CD4-positive, alpha-beta T cell (primary cell): ENCODE measurements at regions not wholly inside any gene's neighbourhood (a gene's known extent, or its start where the extent isn't known, plus 50 kb on each side); places are given as distances from the start of the nearest gene placed in this dataset.

Source experiments
- ATAC-seq: fragments of 200-7000 bp; cut with Tn5 transposase; one replicate; pipeline ENCODE4 v1.10.0; 2022; ENCODE audit warnings: mild to moderate bottlenecking; ENCODE audit not compliant: poor library complexity
- CTCF ChIA-PET: fragments of 350-600 bp; sonication (Branson Sonifier 250); formaldehyde crosslinking; loops from one replicate; lab custom pipeline; 2021; ENCODE audit warnings: antibody characterized with exemption, inconsistent platforms; lab: Charles Lee
- POLR2A ChIA-PET: fragments of 350-600 bp; sonication (Branson Sonifier 250); formaldehyde crosslinking; loops from one replicate; lab custom pipeline; 2021; ENCODE audit warnings: antibody characterized with exemption, inconsistent platforms; lab: Charles Lee
- DNase-seq, 14 experiments: peaks; one replicate each; pipeline ENCODE4 v3.0.0-alpha.2; 2013 to 2020; ENCODE audit warnings: mixed read lengths in 2 of 14
- H3K27ac ChIP-seq, 2 donors: one replicate each; pipeline versions ENCODE4 v1.5.1 to v1.7.0; 2013; ENCODE audit warnings: low read length in 2 of 2, low read depth in 1 of 2, mild to moderate bottlenecking in 1 of 2
- H3K27me3 ChIP-seq, 2 experiments: 1 replicate in 1 of 2; 2 replicates in 1 of 2; pipeline versions ENCODE4 v1.6.1 to v1.7.0; 2013; ENCODE audit warnings: low read length in 2 of 2, control low read depth in 1 of 2, mild to moderate bottlenecking in 1 of 2, moderate library complexity in 1 of 2; ENCODE audit not compliant: insufficient read depth in 2 of 2, control insufficient read depth in 1 of 2
- H3K36me3 ChIP-seq: one replicate; pipeline ENCODE4 v1.6.1; 2013; ENCODE audit warnings: low read length, control low read depth; ENCODE audit not compliant: insufficient read depth
- H3K4me1 ChIP-seq: one replicate; pipeline ENCODE4 v1.6.1; 2013; ENCODE audit warnings: low read length, control low read depth; ENCODE audit not compliant: insufficient read depth
- H3K4me3 ChIP-seq: one replicate; pipeline ENCODE4 v1.5.1; 2013; ENCODE audit warnings: mild to moderate bottlenecking, low read length, moderate library complexity
- H3K9me3 ChIP-seq, 2 experiments: 1 replicate in 1 of 2; 2 replicates in 1 of 2; pipeline versions ENCODE4 v1.6.1 to v1.7.0; 2013; ENCODE audit warnings: low read length in 2 of 2, mild to moderate bottlenecking in 2 of 2, control low read depth in 1 of 2, moderate library complexity in 1 of 2; ENCODE audit not compliant: control insufficient read depth in 1 of 2, insufficient read depth in 1 of 2
- H3K27ac Mint-ChIP-seq: one replicate; pipeline ENCODE4 v1.8.0; 2020; ENCODE audit warnings: mixed read lengths
- H3K27me3 Mint-ChIP-seq: one replicate; pipeline ENCODE4 v1.8.0; 2021; ENCODE audit warnings: mixed read lengths
- H3K36me3 Mint-ChIP-seq: one replicate; pipeline ENCODE4 v1.8.0; 2021; ENCODE audit warnings: low read depth, mixed read lengths
- H3K4me1 Mint-ChIP-seq: one replicate; pipeline ENCODE4 v1.8.0; 2021; ENCODE audit warnings: low read depth, mixed read lengths
- H3K4me3 Mint-ChIP-seq: one replicate; pipeline ENCODE4 v1.8.0; 2020; ENCODE audit warnings: mild to moderate bottlenecking, mixed read lengths
- H3K9me3 Mint-ChIP-seq: one replicate; pipeline ENCODE4 v1.8.0; 2020; ENCODE audit warnings: mixed read lengths
- intact Hi-C, 2 experiments: fragments of 100-400 bp; cut with DNase I in 1 of 2; cut with micrococcal nuclease in 1 of 2; formaldehyde crosslinking; loops; one replicate each; pipeline versions ENCODE4 v1.15.1 to v1.9.0; 2023 to 2025; cut with DNase I, micrococcal nuclease
- TF ChIP-seq, protein P1 (sequence below): fragments of 200-600 bp; IDR thresholded peaks from one replicate; pipeline ENCODE4 v1.8.0; 2022; ENCODE audit warnings: antibody characterized with exemption, mild to moderate bottlenecking

DNA sequence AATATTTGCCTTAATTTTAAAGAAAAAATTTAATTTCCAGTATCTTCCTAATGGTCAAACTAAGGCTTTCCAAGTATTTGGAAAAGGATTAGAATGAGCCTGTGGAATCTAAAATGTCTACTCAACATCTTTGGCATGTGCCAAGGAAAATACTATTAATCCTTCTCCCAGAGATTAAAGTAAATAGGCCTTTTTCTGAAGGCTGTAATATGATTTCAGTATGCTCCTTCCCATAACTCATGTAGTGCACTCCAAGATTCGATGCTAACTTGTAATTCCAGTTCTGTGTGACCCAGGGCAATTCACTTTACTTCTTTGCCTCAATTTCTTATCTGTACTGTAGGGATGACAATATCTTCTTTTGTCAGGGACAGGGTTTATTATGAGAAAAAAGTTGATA, 196.9 kb downstream of the ZIC5 start:
- DNase-seq (no peak), ATAC-seq (no peak)
- H3K4me3 Mint-ChIP-seq = no peak overlapping the region
- no peak overlapping the region for H3K4me3 ChIP-seq
- CTCF ChIA-PET = no interaction called here
- POLR2A ChIA-PET = no interaction called here
- no peaks in the 10 kb centered on the region for H3K4me1 Mint-ChIP-seq
- H3K9me3 ChIP-seq = peaks cover 0 to 4% of the 10 kb centered on the region in 2 experiments
- intact Hi-C loops = no loop called here
- TF ChIP-seq, protein P1, sequence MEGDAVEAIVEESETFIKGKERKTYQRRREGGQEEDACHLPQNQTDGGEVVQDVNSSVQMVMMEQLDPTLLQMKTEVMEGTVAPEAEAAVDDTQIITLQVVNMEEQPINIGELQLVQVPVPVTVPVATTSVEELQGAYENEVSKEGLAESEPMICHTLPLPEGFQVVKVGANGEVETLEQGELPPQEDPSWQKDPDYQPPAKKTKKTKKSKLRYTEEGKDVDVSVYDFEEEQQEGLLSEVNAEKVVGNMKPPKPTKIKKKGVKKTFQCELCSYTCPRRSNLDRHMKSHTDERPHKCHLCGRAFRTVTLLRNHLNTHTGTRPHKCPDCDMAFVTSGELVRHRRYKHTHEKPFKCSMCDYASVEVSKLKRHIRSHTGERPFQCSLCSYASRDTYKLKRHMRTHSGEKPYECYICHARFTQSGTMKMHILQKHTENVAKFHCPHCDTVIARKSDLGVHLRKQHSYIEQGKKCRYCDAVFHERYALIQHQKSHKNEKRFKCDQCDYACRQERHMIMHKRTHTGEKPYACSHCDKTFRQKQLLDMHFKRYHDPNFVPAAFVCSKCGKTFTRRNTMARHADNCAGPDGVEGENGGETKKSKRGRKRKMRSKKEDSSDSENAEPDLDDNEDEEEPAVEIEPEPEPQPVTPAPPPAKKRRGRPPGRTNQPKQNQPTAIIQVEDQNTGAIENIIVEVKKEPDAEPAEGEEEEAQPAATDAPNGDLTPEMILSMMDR = no peak
- H3K27me3 Mint-ChIP-seq = no peaks in the 10 kb centered on the region
- H3K4me1 ChIP-seq = no peaks in the 10 kb centered on the region
- no peak overlapping the region for H3K27ac Mint-ChIP-seq
- no peak overlapping the region for H3K27ac ChIP-seq
- H3K36me3 Mint-ChIP-seq = peaks cover 52% of the 10 kb centered on the region
- H3K27me3 ChIP-seq = no peaks in the 10 kb centered on the region
- no peaks in the 10 kb centered on the region for H3K9me3 Mint-ChIP-seq
- H3K36me3 ChIP-seq = peaks cover 3% of the 10 kb centered on the region

- H3K36me3 ChIP-seq = peaks cover 3% of the 10 kb centered on the region
- H3K27ac ChIP-seq = no peak overlapping the region
- ChIA-PET POLR2A (no interaction called here), CTCF (no interaction called here)
- no peak overlapping the region for H3K4me3 ChIP-seq
- no peak overlapping the region for H3K27ac Mint-ChIP-seq
- peaks cover 25 to 37% of the 10 kb centered on the region in 2 experiments for H3K9me3 ChIP-seq
- no peaks in the 10 kb centered on the region for H3K27me3 Mint-ChIP-seq
- peaks cover 65% of the 10 kb centered on the region for H3K36me3 Mint-ChIP-seq
- H3K4me1 Mint-ChIP-seq = no peaks in the 10 kb centered on the region
- peaks cover 10% of the 10 kb centered on the region for H3K9me3 Mint-ChIP-seq
- no peak for DNase-seq
- intact Hi-C loops = no loop called here
- H3K4me3 Mint-ChIP-seq = no peak overlapping the region
- no peaks in the 10 kb centered on the region for H3K4me1 ChIP-seq
- H3K27me3 ChIP-seq = no peaks in the 10 kb centered on the region
- TF ChIP-seq, protein P1 = no peak
- ATAC-seq = no peak
Measured at GRCh38 chr13:99768986-99769385, 202.6 kb downstream of the ZIC5 start.

- H3K4me3 ChIP-seq = no peak overlapping the region
- no peaks in the 10 kb centered on the region for H3K4me1 ChIP-seq
- no peak for DNase-seq
- H3K36me3 ChIP-seq = no peaks in the 10 kb centered on the region
- Mint-ChIP-seq H3K27ac (no peak overlapping the region), H3K27me3 (no peaks in the 10 kb centered on the region), H3K36me3 (peaks cover 71% of the 10 kb centered on the region), H3K9me3 (peaks cover 20% of the 10 kb centered on the region), H3K4me1 (no peaks in the 10 kb centered on the region), H3K4me3 (no peak overlapping the region)
- H3K27me3 ChIP-seq = no peaks in the 10 kb centered on the region
- no peak for ATAC-seq
- ChIA-PET CTCF (interaction anchor here (0.6 kb wide), 1 partner anchor 658 kb away, joined by 3 read pairs; no protein-coding TSS in a partner anchor), POLR2A (no interaction called here)
- H3K27ac ChIP-seq = no peak overlapping the region
- H3K9me3 ChIP-seq = peaks cover 32 to 42% of the 10 kb centered on the region in 2 experiments
- intact Hi-C loops = no loop called here
- TF ChIP-seq, protein P1 = no peak
Measured at GRCh38 chr13:99766641-99767045, 204.9 kb downstream of the ZIC5 start.
